Bronchial epithelial cell (primary cell): ENCODE measurements at regions not wholly inside any gene's neighbourhood (a gene's known extent, or its start where the extent isn't known, plus 50 kb on each side); places are given as distances from the start of the nearest gene placed in this dataset.

Experiments
- DNase-seq: peaks from one replicate; pipeline ENCODE4 v3.0.0-alpha.2; 2010; ENCODE audit warnings: low read depth
- FAIRE-seq: peaks from 2 replicates; lab custom pipeline; 2011; peaks lifted over from hg19 to GRCh38; lab: Jason Lieb, UNC
- H3K27me3 ChIP-seq: 2 replicates; pipeline ENCODE4 v1.5.1; 2011; ENCODE audit warnings: low read length; ENCODE audit not compliant: control insufficient read depth, insufficient read depth
- H3K36me3 ChIP-seq: 2 replicates; pipeline ENCODE4 v1.5.1; 2011; ENCODE audit warnings: low read length; ENCODE audit not compliant: control insufficient read depth, insufficient read depth
- H3K4me3 ChIP-seq: 2 replicates; pipeline ENCODE4 v1.5.1; 2011; ENCODE audit warnings: mild to moderate bottlenecking, low read depth, low read length, control low read depth
- TF ChIP-seq, protein P1 (sequence below): IDR thresholded peaks from 2 replicates; pipeline ENCODE4 v1.5.1; 2011; ENCODE audit warnings: mild to moderate bottlenecking, moderate library complexity, low read length, control low read depth, inconsistent platforms; ENCODE audit not compliant: insufficient read depth, severe bottlenecking

- DNase-seq (no peak), FAIRE-seq (no peak)
- H3K27me3 ChIP-seq = no peaks in the 10 kb centered on the region
- TF ChIP-seq, protein P1, sequence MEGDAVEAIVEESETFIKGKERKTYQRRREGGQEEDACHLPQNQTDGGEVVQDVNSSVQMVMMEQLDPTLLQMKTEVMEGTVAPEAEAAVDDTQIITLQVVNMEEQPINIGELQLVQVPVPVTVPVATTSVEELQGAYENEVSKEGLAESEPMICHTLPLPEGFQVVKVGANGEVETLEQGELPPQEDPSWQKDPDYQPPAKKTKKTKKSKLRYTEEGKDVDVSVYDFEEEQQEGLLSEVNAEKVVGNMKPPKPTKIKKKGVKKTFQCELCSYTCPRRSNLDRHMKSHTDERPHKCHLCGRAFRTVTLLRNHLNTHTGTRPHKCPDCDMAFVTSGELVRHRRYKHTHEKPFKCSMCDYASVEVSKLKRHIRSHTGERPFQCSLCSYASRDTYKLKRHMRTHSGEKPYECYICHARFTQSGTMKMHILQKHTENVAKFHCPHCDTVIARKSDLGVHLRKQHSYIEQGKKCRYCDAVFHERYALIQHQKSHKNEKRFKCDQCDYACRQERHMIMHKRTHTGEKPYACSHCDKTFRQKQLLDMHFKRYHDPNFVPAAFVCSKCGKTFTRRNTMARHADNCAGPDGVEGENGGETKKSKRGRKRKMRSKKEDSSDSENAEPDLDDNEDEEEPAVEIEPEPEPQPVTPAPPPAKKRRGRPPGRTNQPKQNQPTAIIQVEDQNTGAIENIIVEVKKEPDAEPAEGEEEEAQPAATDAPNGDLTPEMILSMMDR = no peak
- H3K36me3 ChIP-seq = no peaks in the 10 kb centered on the region
- H3K4me3 ChIP-seq = no peak overlapping the region
Measured at GRCh38 chr2:8118940-8119781, 562.7 kb upstream of the ID2 start.

- TF ChIP-seq, protein P1 = no peak
- DNase-seq (peak; percentile 88), FAIRE-seq (no peak)
- H3K4me3 ChIP-seq = no peak overlapping the region
- no peaks in the 10 kb centered on the region for H3K27me3 ChIP-seq
- no peaks in the 10 kb centered on the region for H3K36me3 ChIP-seq
Measured at GRCh38 chr2:8119782-8120505, 561.9 kb upstream of the ID2 start.

- DNase-seq (no peak), FAIRE-seq (no peak)
- H3K27me3 ChIP-seq = no peaks in the 10 kb centered on the region
- TF ChIP-seq, protein P1 = no peak
- no peak overlapping the region for H3K4me3 ChIP-seq
- H3K36me3 ChIP-seq = no peaks in the 10 kb centered on the region
Measured at GRCh38 chr2:8120506-8120860, 561.4 kb upstream of the ID2 start.

DNA sequence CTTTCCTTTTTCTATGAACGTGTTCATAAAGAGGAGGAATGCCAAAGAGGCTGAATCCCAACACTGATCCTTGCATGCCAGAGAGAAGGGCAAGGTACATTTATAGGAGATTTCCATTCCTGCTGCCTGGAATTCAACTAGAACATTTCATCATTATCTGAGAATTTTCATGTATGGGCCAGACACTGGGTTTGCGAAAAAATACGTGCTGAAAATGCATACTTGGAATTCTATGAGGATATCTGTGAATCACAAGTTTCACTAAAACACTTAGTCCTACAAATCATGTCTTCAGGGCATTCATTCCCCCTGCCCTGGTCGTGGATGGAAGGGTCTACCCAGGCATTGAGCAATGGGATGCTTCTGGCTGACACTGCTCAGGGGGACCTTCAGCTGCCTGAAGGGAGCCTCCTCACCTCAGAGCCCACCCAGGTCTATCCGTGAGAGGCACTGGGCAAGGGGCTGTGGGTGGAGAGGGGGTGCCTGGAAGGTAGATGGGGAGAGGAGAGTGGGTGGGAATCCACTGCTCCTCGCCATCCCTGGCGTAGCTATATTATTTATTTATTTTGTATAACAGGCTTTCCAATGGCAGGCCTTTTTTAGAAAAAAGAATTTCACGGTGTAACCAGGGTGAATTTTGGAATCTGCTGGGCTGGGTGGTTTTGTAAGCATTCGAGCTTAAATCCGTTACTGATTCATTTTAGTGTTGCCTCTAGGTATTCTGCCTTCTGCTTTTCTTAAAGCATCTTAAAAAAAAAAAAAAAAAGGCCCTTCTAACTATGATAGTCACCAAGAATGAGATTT is 560.6 kb upstream of the ID2 start:
- H3K4me3 ChIP-seq = no peak overlapping the region
- DNase-seq (peak; percentile 22), FAIRE-seq (no peak)
- H3K27me3 ChIP-seq = no peaks in the 10 kb centered on the region
- TF ChIP-seq, protein P1 = no peak
- H3K36me3 ChIP-seq = no peaks in the 10 kb centered on the region

DNA sequence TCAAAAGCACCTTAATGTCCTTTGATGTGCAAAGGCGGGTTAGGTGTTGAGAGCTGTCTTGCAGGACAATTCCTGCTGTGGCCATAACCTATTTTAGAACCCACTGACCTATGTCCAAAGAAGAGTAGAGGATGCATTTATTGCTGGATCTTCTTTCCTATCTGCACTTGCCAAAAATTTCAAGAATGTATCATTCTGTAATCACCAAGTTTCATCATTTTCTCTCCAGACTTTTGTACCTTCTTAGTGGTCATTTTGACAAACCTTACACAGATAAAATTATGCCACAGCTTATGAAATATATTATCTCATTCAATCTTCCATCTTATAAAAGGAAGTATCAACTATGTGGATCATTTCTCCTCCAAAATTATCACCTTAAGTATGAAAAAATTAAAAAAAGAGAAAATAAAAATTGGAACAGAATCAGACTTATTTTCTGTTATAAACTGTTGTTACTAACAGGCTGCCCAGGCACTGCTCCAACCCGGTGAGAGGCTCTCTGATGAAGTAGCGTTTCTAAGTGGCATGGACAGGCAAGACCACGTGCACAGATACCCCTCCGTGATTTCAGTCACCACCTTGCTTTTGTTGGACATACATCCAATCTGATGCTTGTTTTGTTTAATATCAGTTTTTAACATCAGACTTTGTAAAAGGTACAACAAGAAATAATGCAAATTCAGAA is 559.9 kb upstream of the ID2 start:
- no peak overlapping the region for H3K4me3 ChIP-seq

More for the DNA sequence above, 559.9 kb upstream of the ID2 start:
- no peak for FAIRE-seq
- Histone ChIP-seq H3K36me3 (no peaks in the 10 kb centered on the region), H3K27me3 (no peaks in the 10 kb centered on the region)
- TF ChIP-seq, protein P1 = no peak
- no peak for DNase-seq
